HCT116 (cell line): ENCODE measurements at regions not wholly inside any gene's neighbourhood (a gene's known extent, or its start where the extent isn't known, plus 50 kb on each side); places are given as distances from the start of the nearest gene placed in this dataset.

Experiments used
- ATAC-seq: fragments of 200-7000 bp; cut with Tn5 transposase; 2 replicates; pipeline ENCODE4 v1.9.1; 2020; ENCODE audit warnings: mild to moderate bottlenecking, moderate library complexity
- BruUV-seq: library from RNA; stranded (reverse); fragments of 400-500 nt; replicated peaks from 2 replicates; lab custom pipeline; 2021; lab: Mats Ljungman, UMichigan
- CTCF ChIA-PET: fragments of 300-600 bp; sonication (Branson Sonifier 250); formaldehyde crosslinking; loops from one replicate; lab custom pipeline; 2021; ENCODE audit warnings: antibody characterized with exemption; lab: Charles Lee
- POLR2A ChIA-PET: fragments of 300-600, 350-600 bp; sonication (Branson Sonifier 250); formaldehyde crosslinking; loops from one replicate; lab custom pipeline; 2021; ENCODE audit warnings: antibody characterized with exemption; lab: Charles Lee
- RAD21 ChIA-PET, 2 experiments: fragments of 300-600 bp; sonication (Branson Sonifier 250); formaldehyde crosslinking; loops; one replicate each; lab custom pipeline; 2023; ENCODE audit warnings: low total read pairs in 2 of 2; ENCODE audit not compliant: uncharacterized antibody in 2 of 2, unreplicated experiment in 2 of 2, low non-redundant PET in 1 of 2; lab: Charles Lee
- DNase-seq: peaks from one replicate; pipeline ENCODE4 v3.0.0-alpha.2; 2010; ENCODE audit warnings: low read depth, low spot score
- H2AFZ ChIP-seq: fragments of 200-600 bp; shearing (Covaris generic), sonication (generic); 2 replicates; pipeline ENCODE4 v1.6.1; 2017; ENCODE audit warnings: low read depth, mixed run types, mixed read lengths, antibody characterized with exemption, low read length; ENCODE audit not compliant: poor library complexity, severe bottlenecking
- H3K27ac ChIP-seq: 2 replicates; pipeline ENCODE4 v1.5.1; 2012; ENCODE audit warnings: low read depth, low read length
- H3K27me3 ChIP-seq: fragments of 200-600 bp; sonication (generic); 2 replicates; pipeline ENCODE4 v1.6.1; 2016; ENCODE audit warnings: mixed run types, low read length, mixed read lengths; ENCODE audit not compliant: insufficient read depth
- H3K36me3 ChIP-seq, 2 experiments: fragments of 200-500 bp in 1 of 2; fragments of 200-600 bp in 1 of 2; sonication (Bioruptor generic) in 1 of 2; sonication (generic) in 1 of 2; 2 replicates each; pipeline versions ENCODE4 v1.5.1 to v1.6.1; 2014 to 2016; ENCODE audit warnings: low read length in 2 of 2, inconsistent platforms in 1 of 2, mixed read lengths in 1 of 2, mixed run types in 1 of 2; ENCODE audit not compliant: insufficient read depth in 2 of 2, control insufficient read depth in 1 of 2
- H3K4me1 ChIP-seq, 2 experiments: fragments of 200-600 bp in 1 of 2; sonication (generic) in 1 of 2; 2 replicates each; pipeline versions ENCODE4 v1.5.1 to v1.6.1; 2012 to 2017; ENCODE audit warnings: low read length in 2 of 2, inconsistent platforms in 1 of 2, mild to moderate bottlenecking in 1 of 2, mixed read lengths in 1 of 2, mixed run types in 1 of 2, moderate library complexity in 1 of 2; ENCODE audit not compliant: insufficient read depth in 2 of 2, control insufficient read depth in 1 of 2
- H3K4me2 ChIP-seq: fragments of 200-600 bp; sonication (generic); 2 replicates; pipeline ENCODE4 v1.6.1; 2017; ENCODE audit warnings: mixed run types, low read length, mixed read lengths
- H3K4me3 ChIP-seq, 2 experiments: fragments of 200-600 bp in 1 of 2; sonication (generic) in 1 of 2; replicated peaks in 1 of 2; 2 replicates each; pipeline ENCODE4 v1.5.1; 2011 to 2016; ENCODE audit warnings: low read length in 2 of 2, control low read depth in 1 of 2, low read depth in 1 of 2, mild to moderate bottlenecking in 1 of 2, mixed read lengths in 1 of 2, mixed run types in 1 of 2
- H3K79me2 ChIP-seq: fragments of 200-600 bp; sonication (generic); 2 replicates; pipeline ENCODE4 v1.6.1; 2017; ENCODE audit warnings: mild to moderate bottlenecking, mixed run types, low read length, moderate library complexity, mixed read lengths; ENCODE audit not compliant: insufficient read depth
- H3K9ac ChIP-seq: fragments of 200-600 bp; sonication (generic); 2 replicates; pipeline ENCODE4 v1.6.1; 2016; ENCODE audit warnings: low read length, mixed read lengths
- H3K9me2 ChIP-seq: fragments of 200-600 bp; sonication (generic), shearing (Covaris generic); 2 replicates; pipeline ENCODE4 v1.6.1; 2017; ENCODE audit warnings: mixed run types, mild to moderate bottlenecking, moderate library complexity; ENCODE audit not compliant: insufficient read depth
- H3K9me3 ChIP-seq, 2 experiments: fragments of 200-500 bp in 1 of 2; fragments of 200-600 bp in 1 of 2; sonication (Bioruptor generic) in 1 of 2; sonication (generic) in 1 of 2; 2 replicates each; pipeline ENCODE4 v1.6.1; 2014 to 2017; ENCODE audit warnings: low read length in 2 of 2, mixed read lengths in 2 of 2, inconsistent platforms in 1 of 2, low read depth in 1 of 2, mild to moderate bottlenecking in 1 of 2, mixed run types in 1 of 2, moderate library complexity in 1 of 2; ENCODE audit not compliant: control insufficient read depth in 1 of 2, insufficient read depth in 1 of 2
- H4K20me1 ChIP-seq: fragments of 200-600 bp; sonication (generic), shearing (Covaris generic); 2 replicates; pipeline ENCODE4 v1.6.1; 2017; ENCODE audit warnings: mixed run types, mild to moderate bottlenecking, moderate library complexity; ENCODE audit not compliant: insufficient read depth
- CBX3 ChIP-seq: IDR thresholded peaks from 2 replicates; pipeline ENCODE4 v1.6.1; 2012; ENCODE audit warnings: low read depth
- CEBPB ChIP-seq: IDR thresholded peaks from 2 replicates; pipeline ENCODE4 v1.6.1; 2012; ENCODE audit warnings: low read depth
- EGR1 ChIP-seq: IDR thresholded peaks from 2 replicates; pipeline ENCODE4 v1.6.1; 2012; ENCODE audit warnings: low read depth
- ELF1 ChIP-seq: IDR thresholded peaks from 2 replicates; pipeline ENCODE4 v1.6.1; 2012; ENCODE audit warnings: low read depth, borderline replicate concordance
- EZH2 ChIP-seq: fragments of 200-600 bp; sonication (generic); IDR thresholded peaks from 2 replicates; pipeline ENCODE4 v1.6.1; 2017; ENCODE audit warnings: antibody characterized with exemption, mixed run types
- EZH2phosphoT487 ChIP-seq: fragments of 200-600 bp; IDR thresholded peaks from 2 replicates; pipeline ENCODE4 v1.6.1; 2018; ENCODE audit warnings: antibody characterized with exemption, borderline replicate concordance
- FOSL1 ChIP-seq: IDR thresholded peaks from 2 replicates; pipeline ENCODE4 v1.6.1; 2012; ENCODE audit warnings: low read depth
- JUND ChIP-seq: IDR thresholded peaks from 2 replicates; pipeline ENCODE4 v1.6.1; 2012
- POLR2A ChIP-seq: IDR thresholded peaks from 2 replicates; pipeline ENCODE4 v1.7.0; 2011; ENCODE audit warnings: borderline replicate concordance; ENCODE audit not compliant: insufficient read depth, insufficient read length; ENCODE audit errors: extremely low read depth
- POLR2AphosphoS5 ChIP-seq: IDR thresholded peaks from 2 replicates; pipeline ENCODE4 v1.6.1; 2011; ENCODE audit warnings: mild to moderate bottlenecking, low read depth, low read length, moderate library complexity
- RAD21 ChIP-seq: IDR thresholded peaks from 2 replicates; pipeline ENCODE4 v1.6.1; 2012; ENCODE audit warnings: low read depth, mild to moderate bottlenecking
- SIN3A ChIP-seq: IDR thresholded peaks from 2 replicates; pipeline ENCODE4 v1.6.1; 2012; ENCODE audit warnings: low read depth
- SRF ChIP-seq: IDR thresholded peaks from 2 replicates; pipeline ENCODE4 v1.6.1; 2012; ENCODE audit warnings: low read depth
- TCF7L2 ChIP-seq: IDR thresholded peaks from 2 replicates; pipeline ENCODE4 v1.7.0; 2011; ENCODE audit warnings: borderline replicate concordance, inconsistent platforms; ENCODE audit not compliant: insufficient read depth, insufficient read length; ENCODE audit errors: extremely low read depth
- ZNF274 ChIP-seq: fragments of 200-500 bp; sonication (Bioruptor generic); IDR thresholded peaks from 2 replicates; pipeline ENCODE4 v1.6.1; 2014; ENCODE audit warnings: mild to moderate bottlenecking, low read depth, low read length, inconsistent platforms
- intact Hi-C: fragments of 100-400 bp; cut with micrococcal nuclease; formaldehyde crosslinking; loops from 2 replicates; pipeline ENCODE4 v1.10.0; 2022
- TF ChIP-seq, protein P1 (sequence below): IDR thresholded peaks from 2 replicates; pipeline ENCODE4 v1.6.1; 2011; ENCODE audit warnings: mild to moderate bottlenecking, low read length, moderate library complexity; ENCODE audit not compliant: insufficient replicate concordance; ENCODE audit errors: extremely low read depth
- TF ChIP-seq, protein P2 (sequence below): IDR thresholded peaks from 2 replicates; pipeline ENCODE4 v1.6.1; 2012
- TF ChIP-seq, protein P3 (sequence below): IDR thresholded peaks from 2 replicates; pipeline ENCODE4 v1.6.1; 2012; ENCODE audit warnings: low read depth
- TF ChIP-seq, protein P4 (sequence below), 3 experiments: fragments of 200-600 bp in 1 of 3; sonication (generic) in 1 of 3; IDR thresholded peaks in 2 of 3; conservative IDR thresholded peaks in 1 of 3; 2 replicates each; pipeline ENCODE4 v1.5.1; 2012 to 2017; ENCODE audit warnings: low read depth in 2 of 3, low read length in 2 of 3, antibody characterized with exemption in 1 of 3, borderline replicate concordance in 1 of 3, control low read depth in 1 of 3, mild to moderate bottlenecking in 1 of 3, mixed read lengths in 1 of 3, mixed run types in 1 of 3, moderate library complexity in 1 of 3; ENCODE audit not compliant: insufficient read depth in 1 of 3

DNA sequence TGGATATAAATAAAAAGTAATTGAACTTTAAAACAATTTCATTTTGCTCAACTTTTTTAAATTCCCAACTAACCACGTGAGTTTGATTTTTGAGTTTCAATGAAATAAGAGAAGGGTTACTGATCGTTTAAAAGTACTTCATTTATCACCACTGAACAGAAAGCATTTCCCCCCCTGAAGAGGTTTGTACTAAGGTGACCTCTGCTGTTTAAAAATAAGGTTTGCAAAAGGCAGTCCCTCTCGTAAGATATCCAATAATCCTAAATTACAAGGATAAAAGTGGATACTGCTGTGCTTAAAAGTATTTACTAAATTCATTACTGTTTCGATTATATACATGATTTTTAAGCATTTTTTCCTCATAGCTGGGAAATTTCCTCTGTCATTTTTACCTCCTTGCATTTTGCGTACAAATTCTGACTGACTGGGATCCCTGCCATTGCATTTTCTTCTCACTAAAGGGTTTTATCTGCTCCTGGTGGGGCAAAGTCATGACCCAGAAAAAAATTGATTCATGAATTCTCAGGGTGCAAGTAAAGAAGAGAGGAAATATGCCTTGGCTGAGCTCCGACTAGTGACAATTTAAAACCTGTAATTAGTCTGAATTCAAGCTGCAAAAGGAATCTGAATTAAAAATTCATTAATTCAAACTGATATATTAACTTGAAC, 463.8 kb downstream of the PRKD1 start:
- Histone ChIP-seq H3K79me2 (no peaks in the 10 kb centered on the region), H3K9me3 (peaks cover 12 to 23% of the 10 kb centered on the region in 2 experiments; a peak in 3 of 4 replicates), H3K9ac (no peak overlapping the region), H3K4me3 (no peak overlapping the region), H2AFZ (no peak overlapping the region), H3K9me2 (no peaks in the 10 kb centered on the region), H3K4me2 (no peak overlapping the region), H3K27me3 (no peaks in the 10 kb centered on the region), H3K27ac (no peak overlapping the region), H3K36me3 (no peaks in the 10 kb centered on the region), H3K4me1 (no peaks in the 10 kb centered on the region), H4K20me1 (no peaks in the 10 kb centered on the region)
- ChIA-PET POLR2A (no interaction called here), CTCF (no interaction called here), RAD21 (no interaction called here)
- intact Hi-C loops: no loop called here
- no peak for TF ChIP-seq EZH2phosphoT487
- no peak for TF ChIP-seq EGR1
- no peak for TF ChIP-seq SIN3A
- no peak for TF ChIP-seq TCF7L2
- TF ChIP-seq EZH2: no peak
- TF ChIP-seq, protein P1, sequence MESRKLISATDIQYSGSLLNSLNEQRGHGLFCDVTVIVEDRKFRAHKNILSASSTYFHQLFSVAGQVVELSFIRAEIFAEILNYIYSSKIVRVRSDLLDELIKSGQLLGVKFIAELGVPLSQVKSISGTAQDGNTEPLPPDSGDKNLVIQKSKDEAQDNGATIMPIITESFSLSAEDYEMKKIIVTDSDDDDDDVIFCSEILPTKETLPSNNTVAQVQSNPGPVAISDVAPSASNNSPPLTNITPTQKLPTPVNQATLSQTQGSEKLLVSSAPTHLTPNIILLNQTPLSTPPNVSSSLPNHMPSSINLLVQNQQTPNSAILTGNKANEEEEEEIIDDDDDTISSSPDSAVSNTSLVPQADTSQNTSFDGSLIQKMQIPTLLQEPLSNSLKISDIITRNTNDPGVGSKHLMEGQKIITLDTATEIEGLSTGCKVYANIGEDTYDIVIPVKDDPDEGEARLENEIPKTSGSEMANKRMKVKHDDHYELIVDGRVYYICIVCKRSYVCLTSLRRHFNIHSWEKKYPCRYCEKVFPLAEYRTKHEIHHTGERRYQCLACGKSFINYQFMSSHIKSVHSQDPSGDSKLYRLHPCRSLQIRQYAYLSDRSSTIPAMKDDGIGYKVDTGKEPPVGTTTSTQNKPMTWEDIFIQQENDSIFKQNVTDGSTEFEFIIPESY: no peak
- TF ChIP-seq POLR2A: no peak
- TF ChIP-seq, protein P2, sequence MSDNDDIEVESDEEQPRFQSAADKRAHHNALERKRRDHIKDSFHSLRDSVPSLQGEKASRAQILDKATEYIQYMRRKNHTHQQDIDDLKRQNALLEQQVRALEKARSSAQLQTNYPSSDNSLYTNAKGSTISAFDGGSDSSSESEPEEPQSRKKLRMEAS: no peak
- no peak for TF ChIP-seq ELF1
- no peak for TF ChIP-seq JUND
- no peak for TF ChIP-seq FOSL1
- TF ChIP-seq POLR2AphosphoS5: no peak
- TF ChIP-seq, protein P3, sequence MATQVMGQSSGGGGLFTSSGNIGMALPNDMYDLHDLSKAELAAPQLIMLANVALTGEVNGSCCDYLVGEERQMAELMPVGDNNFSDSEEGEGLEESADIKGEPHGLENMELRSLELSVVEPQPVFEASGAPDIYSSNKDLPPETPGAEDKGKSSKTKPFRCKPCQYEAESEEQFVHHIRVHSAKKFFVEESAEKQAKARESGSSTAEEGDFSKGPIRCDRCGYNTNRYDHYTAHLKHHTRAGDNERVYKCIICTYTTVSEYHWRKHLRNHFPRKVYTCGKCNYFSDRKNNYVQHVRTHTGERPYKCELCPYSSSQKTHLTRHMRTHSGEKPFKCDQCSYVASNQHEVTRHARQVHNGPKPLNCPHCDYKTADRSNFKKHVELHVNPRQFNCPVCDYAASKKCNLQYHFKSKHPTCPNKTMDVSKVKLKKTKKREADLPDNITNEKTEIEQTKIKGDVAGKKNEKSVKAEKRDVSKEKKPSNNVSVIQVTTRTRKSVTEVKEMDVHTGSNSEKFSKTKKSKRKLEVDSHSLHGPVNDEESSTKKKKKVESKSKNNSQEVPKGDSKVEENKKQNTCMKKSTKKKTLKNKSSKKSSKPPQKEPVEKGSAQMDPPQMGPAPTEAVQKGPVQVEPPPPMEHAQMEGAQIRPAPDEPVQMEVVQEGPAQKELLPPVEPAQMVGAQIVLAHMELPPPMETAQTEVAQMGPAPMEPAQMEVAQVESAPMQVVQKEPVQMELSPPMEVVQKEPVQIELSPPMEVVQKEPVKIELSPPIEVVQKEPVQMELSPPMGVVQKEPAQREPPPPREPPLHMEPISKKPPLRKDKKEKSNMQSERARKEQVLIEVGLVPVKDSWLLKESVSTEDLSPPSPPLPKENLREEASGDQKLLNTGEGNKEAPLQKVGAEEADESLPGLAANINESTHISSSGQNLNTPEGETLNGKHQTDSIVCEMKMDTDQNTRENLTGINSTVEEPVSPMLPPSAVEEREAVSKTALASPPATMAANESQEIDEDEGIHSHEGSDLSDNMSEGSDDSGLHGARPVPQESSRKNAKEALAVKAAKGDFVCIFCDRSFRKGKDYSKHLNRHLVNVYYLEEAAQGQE: no peak
- TF ChIP-seq RAD21: no peak
- no peak for TF ChIP-seq CEBPB
- TF ChIP-seq ZNF274: no peak
- no peak for TF ChIP-seq CBX3
- TF ChIP-seq, protein P4, sequence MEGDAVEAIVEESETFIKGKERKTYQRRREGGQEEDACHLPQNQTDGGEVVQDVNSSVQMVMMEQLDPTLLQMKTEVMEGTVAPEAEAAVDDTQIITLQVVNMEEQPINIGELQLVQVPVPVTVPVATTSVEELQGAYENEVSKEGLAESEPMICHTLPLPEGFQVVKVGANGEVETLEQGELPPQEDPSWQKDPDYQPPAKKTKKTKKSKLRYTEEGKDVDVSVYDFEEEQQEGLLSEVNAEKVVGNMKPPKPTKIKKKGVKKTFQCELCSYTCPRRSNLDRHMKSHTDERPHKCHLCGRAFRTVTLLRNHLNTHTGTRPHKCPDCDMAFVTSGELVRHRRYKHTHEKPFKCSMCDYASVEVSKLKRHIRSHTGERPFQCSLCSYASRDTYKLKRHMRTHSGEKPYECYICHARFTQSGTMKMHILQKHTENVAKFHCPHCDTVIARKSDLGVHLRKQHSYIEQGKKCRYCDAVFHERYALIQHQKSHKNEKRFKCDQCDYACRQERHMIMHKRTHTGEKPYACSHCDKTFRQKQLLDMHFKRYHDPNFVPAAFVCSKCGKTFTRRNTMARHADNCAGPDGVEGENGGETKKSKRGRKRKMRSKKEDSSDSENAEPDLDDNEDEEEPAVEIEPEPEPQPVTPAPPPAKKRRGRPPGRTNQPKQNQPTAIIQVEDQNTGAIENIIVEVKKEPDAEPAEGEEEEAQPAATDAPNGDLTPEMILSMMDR (IDR thresholded peaks at IDR 0.05 in 2 of 3, conservative IDR thresholded peaks at IDR 0.05 in 1 of 3; ENCODE audit: borderline replicate concordance in 1 of 3, insufficient read depth in 1 of 3, low read depth in 2 of 3, low read length in 2 of 3): no peak
- TF ChIP-seq SRF: no peak
- DNase-seq (no peak), ATAC-seq (no peak)
- BruUV-seq: no TSS peak
